Lower lobe of right lung (tissue), 2 donors: ENCODE measurements at regions not wholly inside any gene's neighbourhood (a gene's known extent, or its start where the extent isn't known, plus 50 kb on each side); places are given as distances from the start of the nearest gene placed in this dataset.

Source experiments
- ATAC-seq, 2 donors: fragments of 200-7000 bp; cut with Tn5 transposase; one replicate each; pipeline ENCODE4 v1.9.1; 2020 to 2022; ENCODE audit warnings: mild to moderate bottlenecking in 2 of 2, moderate library complexity in 2 of 2
- DNase-seq: peaks from one replicate; pipeline ENCODE4 v3.0.0-alpha.2; 2020
- H3K27ac ChIP-seq: fragments of 200-600 bp; one replicate; pipeline ENCODE4 v1.8.0; 2022
- H3K27me3 ChIP-seq: fragments of 200-600 bp; one replicate; pipeline ENCODE4 v1.8.0; 2022; ENCODE audit warnings: low read depth
- H3K36me3 ChIP-seq: fragments of 200-600 bp; one replicate; pipeline ENCODE4 v1.8.0; 2022; ENCODE audit warnings: mild to moderate bottlenecking
- H3K4me1 ChIP-seq: fragments of 200-600 bp; one replicate; pipeline ENCODE4 v1.8.0; 2022
- H3K4me3 ChIP-seq: fragments of 200-600 bp; one replicate; pipeline ENCODE4 v1.8.0; 2022; ENCODE audit warnings: mild to moderate bottlenecking
- H3K9me3 ChIP-seq: fragments of 200-600 bp; one replicate; pipeline ENCODE4 v1.8.0; 2022
- intact Hi-C: fragments of 100-400 bp; cut with DNase I; formaldehyde crosslinking; loops from one replicate; pipeline ENCODE4 v1.11.0; 2022
- TF ChIP-seq, protein P1 (sequence below): fragments of 200-600 bp; IDR thresholded peaks from one replicate; pipeline ENCODE4 v1.8.0; 2022; ENCODE audit warnings: antibody characterized with exemption, mild to moderate bottlenecking
- donor health status: DM: no; HTN: yes; CAD: no; lungs with severe emphysema.

DNA sequence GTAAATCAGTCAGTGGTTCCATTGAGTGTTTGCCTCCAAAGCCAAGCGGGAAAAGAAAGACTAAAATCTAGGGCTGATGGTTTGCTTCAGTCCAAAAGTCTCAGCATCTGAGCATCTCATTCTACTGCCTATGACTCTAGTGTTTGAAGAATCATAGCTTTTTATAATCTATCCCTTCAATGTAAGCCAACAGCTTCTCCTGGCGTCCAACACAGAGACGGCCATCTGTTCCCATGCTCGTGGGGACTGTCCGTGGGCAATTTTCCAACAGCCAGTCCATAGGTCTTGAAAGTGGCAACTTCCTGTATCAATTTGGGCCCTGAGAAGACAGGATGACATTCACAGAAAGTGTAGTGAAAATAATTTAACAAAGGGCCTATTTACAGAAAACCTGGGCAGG is 544.4 kb upstream of the TMEM132C start:
- Histone ChIP-seq H3K9me3 (no peaks in the 10 kb centered on the region), H3K27ac (no peak overlapping the region), H3K36me3 (no peaks in the 10 kb centered on the region), H3K4me1 (no peaks in the 10 kb centered on the region), H3K27me3 (no peaks in the 10 kb centered on the region), H3K4me3 (no peak overlapping the region)
- TF ChIP-seq, protein P1, sequence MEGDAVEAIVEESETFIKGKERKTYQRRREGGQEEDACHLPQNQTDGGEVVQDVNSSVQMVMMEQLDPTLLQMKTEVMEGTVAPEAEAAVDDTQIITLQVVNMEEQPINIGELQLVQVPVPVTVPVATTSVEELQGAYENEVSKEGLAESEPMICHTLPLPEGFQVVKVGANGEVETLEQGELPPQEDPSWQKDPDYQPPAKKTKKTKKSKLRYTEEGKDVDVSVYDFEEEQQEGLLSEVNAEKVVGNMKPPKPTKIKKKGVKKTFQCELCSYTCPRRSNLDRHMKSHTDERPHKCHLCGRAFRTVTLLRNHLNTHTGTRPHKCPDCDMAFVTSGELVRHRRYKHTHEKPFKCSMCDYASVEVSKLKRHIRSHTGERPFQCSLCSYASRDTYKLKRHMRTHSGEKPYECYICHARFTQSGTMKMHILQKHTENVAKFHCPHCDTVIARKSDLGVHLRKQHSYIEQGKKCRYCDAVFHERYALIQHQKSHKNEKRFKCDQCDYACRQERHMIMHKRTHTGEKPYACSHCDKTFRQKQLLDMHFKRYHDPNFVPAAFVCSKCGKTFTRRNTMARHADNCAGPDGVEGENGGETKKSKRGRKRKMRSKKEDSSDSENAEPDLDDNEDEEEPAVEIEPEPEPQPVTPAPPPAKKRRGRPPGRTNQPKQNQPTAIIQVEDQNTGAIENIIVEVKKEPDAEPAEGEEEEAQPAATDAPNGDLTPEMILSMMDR: no peak
- intact Hi-C loops: no loop called here
- no peak for ATAC-seq
- DNase-seq: no peak

DNA sequence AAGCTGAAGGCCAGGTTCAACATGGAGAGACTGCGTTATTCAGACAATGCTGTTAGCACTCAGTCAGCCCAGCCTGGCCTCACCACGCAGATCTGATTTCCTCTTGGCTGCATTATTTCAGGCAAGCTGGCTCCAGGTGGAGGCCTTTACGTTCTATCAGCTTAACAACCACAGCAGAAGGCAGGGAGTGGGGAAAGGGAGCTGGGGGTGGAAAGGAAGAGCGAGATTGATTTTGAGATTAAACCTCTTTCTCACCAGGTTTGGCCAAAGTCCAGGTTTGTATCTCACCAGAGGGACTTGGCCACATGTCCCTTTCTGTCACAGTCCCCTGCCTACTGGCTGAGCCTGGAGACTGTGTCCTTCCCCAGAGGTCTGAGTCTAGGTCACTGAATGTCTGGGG is 543.7 kb upstream of the TMEM132C start:
- Histone ChIP-seq H3K9me3 (no peaks in the 10 kb centered on the region), H3K36me3 (no peaks in the 10 kb centered on the region), H3K4me1 (no peaks in the 10 kb centered on the region), H3K4me3 (no peak overlapping the region), H3K27ac (no peak overlapping the region), H3K27me3 (no peaks in the 10 kb centered on the region)
- intact Hi-C loops: no loop called here
- DNase-seq (no peak), ATAC-seq (no peak)
- TF ChIP-seq, protein P1: no peak

DNA sequence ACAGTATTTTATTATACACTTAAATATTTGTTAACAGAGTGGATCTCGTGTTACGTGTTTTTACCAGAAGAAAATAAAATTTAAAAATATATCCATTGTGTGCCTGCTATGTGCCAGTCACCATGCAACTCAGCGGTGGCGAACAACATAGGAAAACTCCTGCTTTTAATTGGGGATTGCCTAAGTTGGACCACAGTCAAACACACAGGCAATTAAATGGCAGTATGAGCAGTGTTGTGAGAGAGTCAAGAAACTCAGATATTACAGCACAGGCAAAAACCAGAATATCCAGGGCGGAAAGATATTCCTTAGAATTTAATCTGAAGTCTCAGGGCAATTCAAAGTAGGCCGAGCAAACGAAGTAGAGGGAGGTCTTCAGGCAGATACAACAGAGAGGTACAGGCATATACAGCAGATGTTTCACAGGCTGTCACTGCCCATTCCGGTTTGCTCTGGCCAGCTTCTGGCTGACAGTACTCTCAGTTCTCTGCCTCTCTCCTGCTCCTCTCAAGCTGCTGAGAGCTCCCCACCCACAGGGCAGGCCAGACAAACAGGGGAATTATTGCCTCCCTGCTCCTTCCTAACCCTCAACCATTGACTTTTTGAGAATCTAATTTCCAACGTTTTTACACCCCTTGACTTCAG is 540.2 kb upstream of the TMEM132C start:
- Histone ChIP-seq H3K4me3 (no peak overlapping the region), H3K27ac (no peak overlapping the region), H3K27me3 (no peaks in the 10 kb centered on the region), H3K4me1 (no peaks in the 10 kb centered on the region), H3K36me3 (no peaks in the 10 kb centered on the region), H3K9me3 (no peaks in the 10 kb centered on the region)
- intact Hi-C loops: no loop called here
- no peak for DNase-seq
- TF ChIP-seq, protein P1: no peak
- ATAC-seq: no peak

DNA sequence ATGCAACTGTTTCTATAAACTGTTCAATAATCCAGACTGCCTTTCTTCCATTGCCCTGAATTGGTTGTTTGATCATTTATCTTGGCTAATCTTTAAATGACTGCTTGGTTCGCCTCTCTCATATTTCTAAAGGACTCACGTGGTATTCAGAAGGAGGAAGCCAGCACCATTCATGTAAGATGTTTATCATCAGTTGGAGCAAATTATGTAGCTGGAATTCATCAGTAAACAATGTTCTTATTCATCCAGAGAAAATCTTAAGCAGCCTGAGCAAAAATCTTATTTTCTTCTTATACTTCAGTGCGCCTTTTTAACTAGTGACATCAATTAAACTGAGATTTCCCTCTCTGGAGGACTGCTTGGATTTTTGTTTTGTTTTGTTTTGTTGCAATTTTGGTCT is 538.7 kb upstream of the TMEM132C start:
- DNase-seq (no peak), ATAC-seq (no peak)
- no peak overlapping the region for H3K4me3 ChIP-seq
- no peaks in the 10 kb centered on the region for H3K9me3 ChIP-seq
- no peak overlapping the region for H3K27ac ChIP-seq
- H3K27me3 ChIP-seq: no peaks in the 10 kb centered on the region
- intact Hi-C loops: no loop called here
- no peaks in the 10 kb centered on the region for H3K36me3 ChIP-seq
- no peaks in the 10 kb centered on the region for H3K4me1 ChIP-seq
- TF ChIP-seq, protein P1: no peak

DNA sequence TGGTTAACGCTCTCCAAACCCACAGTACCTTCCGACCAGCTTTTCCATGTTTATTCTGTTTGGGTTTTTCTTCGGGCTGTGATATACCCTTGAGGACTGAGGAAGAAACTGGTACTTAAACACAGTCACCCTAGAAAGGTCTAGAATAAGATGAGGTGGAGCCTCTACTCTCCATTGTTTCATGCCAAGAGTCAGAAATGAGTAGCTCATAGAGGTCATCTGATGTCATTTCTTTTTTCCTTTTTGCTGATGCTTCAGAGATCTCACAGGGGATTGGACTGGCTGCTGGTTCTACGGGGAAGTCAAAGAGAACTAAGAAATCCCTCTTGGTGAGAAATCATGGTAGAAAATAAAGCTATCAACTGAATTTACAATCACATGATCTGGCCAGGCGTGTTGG is 538.2 kb upstream of the TMEM132C start:
- ATAC-seq: no peak
- TF ChIP-seq, protein P1: no peak

More for the DNA sequence above, 538.2 kb upstream of the TMEM132C start:
- H3K4me1 ChIP-seq: no peaks in the 10 kb centered on the region
- intact Hi-C loops: no loop called here
- H3K4me3 ChIP-seq: no peak overlapping the region
- no peak overlapping the region for H3K27ac ChIP-seq
- no peaks in the 10 kb centered on the region for H3K27me3 ChIP-seq
- no peak for DNase-seq
- H3K9me3 ChIP-seq: no peaks in the 10 kb centered on the region
- no peaks in the 10 kb centered on the region for H3K36me3 ChIP-seq
